GM10266 (cell line): ENCODE measurements at regions not wholly inside any gene's neighbourhood (a gene's known extent, or its start where the extent isn't known, plus 50 kb on each side); places are given as distances from the start of the nearest gene placed in this dataset.

Experiments
- DNase-seq: peaks from one replicate; pipeline ENCODE4 v3.0.0; 2012; ENCODE audit errors: extremely low spot score
- CTCF ChIP-seq: IDR thresholded peaks from 2 replicates; pipeline ENCODE4 v1.5.1; 2012; ENCODE audit warnings: mild to moderate bottlenecking, low read depth; ENCODE audit not compliant: control insufficient read depth, insufficient read depth; ENCODE audit errors: missing control alignments

GRCh38 chr4:36692586-36692985 is 411.2 kb downstream of the DTHD1 start:
- no peak for DNase-seq
- no peak for TF ChIP-seq CTCF

GRCh38 chr4:36702245-36702644 is 420.8 kb downstream of the DTHD1 start:
- TF ChIP-seq CTCF, result no peak
- DNase-seq, result no peak

- no peak for TF ChIP-seq CTCF
- DNase-seq, result no peak
Observed at GRCh38 chr4:36704289-36704688, 422.9 kb downstream of the DTHD1 start.

- TF ChIP-seq CTCF, result no peak
- DNase-seq, result no peak
Observed at GRCh38 chr4:36709991-36710390, 428.6 kb downstream of the DTHD1 start.

- no peak for TF ChIP-seq CTCF
- DNase-seq, result no peak
Observed at GRCh38 chr4:36712013-36712412, 430.6 kb downstream of the DTHD1 start.

- TF ChIP-seq CTCF, result no peak
- no peak for DNase-seq
Observed at GRCh38 chr4:36716874-36717273, 435.5 kb downstream of the DTHD1 start.

GRCh38 chr4:36719425-36719824 is 438.0 kb downstream of the DTHD1 start:
- no peak for TF ChIP-seq CTCF
- no peak for DNase-seq
